Neural cell (in vitro differentiated cells): ENCODE measurements at regions not wholly inside any gene's neighbourhood (a gene's known extent, or its start where the extent isn't known, plus 50 kb on each side); places are given as distances from the start of the nearest gene placed in this dataset.

Experiments
- H2AFZ ChIP-seq: fragments of 200-600, 300-800 bp; sonication (generic), shearing (Covaris generic); 2 replicates; pipeline ENCODE4 v1.6.0; 2014; ENCODE audit warnings: low read depth, mild to moderate bottlenecking, antibody characterized with exemption, low read length, moderate library complexity
- H3F3A ChIP-seq: fragments of 200-600 bp; shearing (Covaris generic); 2 replicates; pipeline ENCODE4 v1.6.1; 2016; ENCODE audit warnings: mild to moderate bottlenecking, moderate library complexity, mixed read lengths, antibody characterized with exemption, low read length; ENCODE audit not compliant: insufficient read depth, poor library complexity, severe bottlenecking
- H3K27ac ChIP-seq: fragments of 200-600, 300-800 bp; sonication (generic), shearing (Covaris generic); 2 replicates; pipeline ENCODE4 v1.5.1; 2014; ENCODE audit warnings: mild to moderate bottlenecking, low read length, moderate library complexity
- H3K27me3 ChIP-seq: fragments of 300-800, 200-600 bp; sonication (generic), shearing (Covaris generic); 2 replicates; pipeline ENCODE4 v1.6.0; 2014; ENCODE audit warnings: mild to moderate bottlenecking, low read depth, low read length, moderate library complexity; ENCODE audit not compliant: insufficient read depth
- H3K36me3 ChIP-seq: fragments of 300-800, 200-600 bp; sonication (generic), shearing (Covaris generic); 2 replicates; pipeline ENCODE4 v1.5.1; 2014; ENCODE audit warnings: mild to moderate bottlenecking, antibody characterized with exemption, low read length, moderate library complexity; ENCODE audit not compliant: insufficient read depth
- H3K4me2 ChIP-seq: fragments of 300-800, 200-600 bp; sonication (generic), shearing (Covaris generic); 2 replicates; pipeline ENCODE4 v1.6.0; 2014; ENCODE audit warnings: mild to moderate bottlenecking, low read length
- H3K4me3 ChIP-seq: fragments of 300-800, 200-600 bp; sonication (generic), shearing (Covaris generic); 2 replicates; pipeline ENCODE4 v1.5.1; 2014; ENCODE audit warnings: mild to moderate bottlenecking, low read length, moderate library complexity
- H3K79me2 ChIP-seq: fragments of 200-600 bp; shearing (Covaris generic); replicated peaks from 2 replicates; pipeline ENCODE4 v1.6.0; 2014; ENCODE audit warnings: mild to moderate bottlenecking, low read length, moderate library complexity; ENCODE audit not compliant: insufficient read depth
- H3K9ac ChIP-seq: fragments of 300-800, 200-600 bp; sonication (generic), shearing (Covaris generic); 2 replicates; pipeline ENCODE4 v1.6.1; 2016; ENCODE audit warnings: mild to moderate bottlenecking, low read length, mixed read lengths
- H3K9me2 ChIP-seq: fragments of 200-600 bp; shearing (Covaris generic); 2 replicates; pipeline ENCODE4 v1.6.1; 2016; ENCODE audit warnings: mild to moderate bottlenecking, low read length, mixed read lengths; ENCODE audit not compliant: insufficient read depth
- H3K9me3 ChIP-seq: fragments of 200-600, 300-800 bp; sonication (generic), shearing (Covaris generic); 2 replicates; pipeline ENCODE4 v1.6.1; 2016; ENCODE audit warnings: mild to moderate bottlenecking, mixed run types, low read length, moderate library complexity, mixed read lengths
- H4K20me1 ChIP-seq: fragments of 200-600 bp; shearing (Covaris generic); 2 replicates; pipeline ENCODE4 v1.6.1; 2016; ENCODE audit warnings: mild to moderate bottlenecking, mixed run types; ENCODE audit not compliant: insufficient read depth
- CTCF ChIP-seq: fragments of 450-650 bp; IDR thresholded peaks from 2 replicates; pipeline ENCODE4 v1.5.1; 2014; ENCODE audit warnings: antibody characterized with exemption, mild to moderate bottlenecking, moderate library complexity; ENCODE audit not compliant: poor library complexity, severe bottlenecking
- EP300 ChIP-seq: fragments of 450-650 bp; conservative IDR thresholded peaks from 2 replicates; pipeline ENCODE4 v1.6.1; 2014; ENCODE audit warnings: antibody characterized with exemption, mild to moderate bottlenecking, moderate library complexity; ENCODE audit not compliant: poor library complexity, severe bottlenecking
- EZH2 ChIP-seq: fragments of 200-600, 300-800 bp; shearing (Covaris generic), sonication (generic); IDR thresholded peaks from 2 replicates; pipeline ENCODE4 v1.6.1; 2014; ENCODE audit warnings: antibody characterized with exemption, low read length, borderline replicate concordance, mild to moderate bottlenecking; ENCODE audit not compliant: insufficient read depth, poor library complexity, severe bottlenecking
- MXI1 ChIP-seq: fragments of 450-650 bp; conservative IDR thresholded peaks from 2 replicates; pipeline ENCODE4 v1.6.1; 2014; ENCODE audit warnings: antibody characterized with exemption, mild to moderate bottlenecking; ENCODE audit not compliant: poor library complexity, severe bottlenecking
- POLR2AphosphoS5 ChIP-seq: IDR thresholded peaks from 2 replicates; pipeline ENCODE4 v1.6.1; 2012
- RAD21 ChIP-seq: fragments of 450-650 bp; conservative IDR thresholded peaks from 2 replicates; pipeline ENCODE4 v1.6.1; 2014; ENCODE audit warnings: antibody characterized with exemption, mild to moderate bottlenecking, moderate library complexity
- REST ChIP-seq: IDR thresholded peaks from 2 replicates; pipeline ENCODE4 v1.6.1; 2012; ENCODE audit warnings: borderline replicate concordance
- SMC3 ChIP-seq: fragments of 450-650 bp; conservative IDR thresholded peaks from 2 replicates; pipeline ENCODE4 v1.6.1; 2014; ENCODE audit warnings: antibody characterized with exemption, mild to moderate bottlenecking, moderate library complexity; ENCODE audit not compliant: poor library complexity
- TAF1 ChIP-seq: IDR thresholded peaks from 2 replicates; pipeline ENCODE4 v1.6.1; 2012; ENCODE audit warnings: low read depth

- Histone ChIP-seq H3K27ac (no peak overlapping the region), H3K9me2 (no peaks in the 10 kb centered on the region), H3K4me2 (no peak overlapping the region)
These were observed 53.9 kb upstream of the CAV2 start for GRCh38 chr7:116445447-116446211.

More at GRCh38 chr7:116445447-116446211, 53.9 kb upstream of the CAV2 start:
- Histone ChIP-seq H3F3A (no peaks in the 10 kb centered on the region), H4K20me1 (no peaks in the 10 kb centered on the region), H3K27me3 (no peaks in the 10 kb centered on the region), H3K9me3 (no peaks in the 10 kb centered on the region), H2AFZ (no peak overlapping the region), H3K4me3 (no peak overlapping the region), H3K36me3 (no peaks in the 10 kb centered on the region), H3K79me2 (no peaks in the 10 kb centered on the region), H3K9ac (no peak overlapping the region)
- TF ChIP-seq EP300, result no peak
- no peak for TF ChIP-seq SMC3
- no peak for TF ChIP-seq MXI1
- no peak for TF ChIP-seq RAD21
- no peak for TF ChIP-seq REST
- no peak for TF ChIP-seq CTCF
- no peak for TF ChIP-seq EZH2
- no peak for TF ChIP-seq POLR2AphosphoS5
- no peak for TF ChIP-seq TAF1
